T follicular helper cell (primary cell): ENCODE measurements at regions not wholly inside any gene's neighbourhood (a gene's known extent, or its start where the extent isn't known, plus 50 kb on each side); places are given as distances from the start of the nearest gene placed in this dataset.
A peak's percentile ranks its signal among the peaks of the same experiment; 100 is the strongest.
"Not testable (repeated sequence)": the region's sequence is repeated elsewhere in the genome, so short reads cannot be mapped to it uniquely, and the experiment has no call there.

ENCODE experiments used
- DNase-seq: peaks from one replicate; pipeline ENCODE4 v3.0.0-alpha.2; 2020; ENCODE audit warnings: low read depth

DNA sequence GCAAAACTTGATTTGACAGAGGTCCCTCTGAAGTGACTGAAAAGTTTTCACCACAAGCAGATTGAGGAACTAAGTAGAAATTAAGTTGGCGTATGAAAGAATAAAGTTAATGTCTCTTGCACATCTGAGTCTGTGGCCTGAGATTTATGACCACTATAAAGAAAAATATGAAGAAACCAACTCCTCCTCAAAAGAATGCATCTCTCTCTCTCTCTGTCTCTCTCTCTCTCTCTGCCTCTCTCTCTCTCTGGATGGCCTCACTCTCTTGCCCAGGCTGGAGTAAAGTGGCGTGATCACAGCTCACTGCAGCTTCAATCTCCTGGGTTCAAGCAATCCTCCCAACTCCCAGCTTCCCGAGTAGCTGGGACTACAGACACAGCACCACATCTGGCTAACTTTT lies 55.2 kb downstream of the RPL22L1 start:
- no peak for DNase-seq

DNA sequence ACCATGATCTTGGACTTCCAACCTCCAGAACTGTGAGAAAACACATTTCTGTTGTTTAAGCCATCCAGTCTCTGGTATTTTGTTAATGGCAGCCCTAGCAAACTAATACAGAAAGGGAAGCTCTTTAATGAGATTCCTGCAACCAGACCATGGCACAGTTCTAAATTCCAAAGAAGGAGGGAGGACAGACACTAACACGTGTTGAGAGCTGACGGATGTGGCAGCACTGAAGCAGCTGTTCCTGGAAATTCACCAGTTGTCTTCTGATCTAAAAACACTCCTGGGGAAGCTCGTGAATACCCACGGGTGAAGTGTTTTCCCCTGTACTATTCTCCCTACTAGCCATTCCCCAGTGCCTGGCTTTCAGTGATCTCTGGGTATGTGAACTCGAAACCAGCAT lies 56.7 kb downstream of the RPL22L1 start:
- no peak for DNase-seq

DNA sequence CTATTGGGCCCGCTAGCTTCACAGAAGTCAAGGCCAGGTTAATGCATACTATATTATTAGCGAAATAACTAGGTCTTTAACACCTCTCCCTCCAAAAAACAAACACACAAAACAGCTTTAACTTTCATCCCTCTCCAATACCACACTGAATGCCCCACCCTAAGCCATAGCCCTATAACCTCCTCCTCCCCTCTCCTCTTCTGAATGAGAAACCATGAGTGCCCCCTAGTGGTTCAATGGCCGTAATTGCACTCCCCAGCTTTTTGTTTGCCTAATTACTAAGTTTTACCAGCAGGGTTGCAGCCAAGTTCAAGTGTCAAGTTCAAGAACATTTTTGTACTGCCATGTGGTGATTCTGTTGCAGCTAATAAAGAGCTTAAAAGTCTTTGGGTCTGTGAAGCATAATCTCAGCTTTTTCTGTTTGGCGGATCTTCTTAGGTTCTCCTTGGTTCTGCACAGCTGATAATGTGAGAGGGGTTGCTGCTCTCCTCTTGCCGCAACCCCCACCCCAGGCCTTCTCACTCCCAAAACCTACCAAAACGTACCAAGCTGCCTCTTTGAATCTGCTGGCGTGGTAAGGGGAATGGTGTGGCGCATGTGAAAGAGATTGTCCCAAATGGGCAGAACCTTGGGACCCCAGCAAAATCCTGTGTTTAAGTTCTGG lies 57.9 kb downstream of the RPL22L1 start:
- DNase-seq: peak; percentile 42

DNA sequence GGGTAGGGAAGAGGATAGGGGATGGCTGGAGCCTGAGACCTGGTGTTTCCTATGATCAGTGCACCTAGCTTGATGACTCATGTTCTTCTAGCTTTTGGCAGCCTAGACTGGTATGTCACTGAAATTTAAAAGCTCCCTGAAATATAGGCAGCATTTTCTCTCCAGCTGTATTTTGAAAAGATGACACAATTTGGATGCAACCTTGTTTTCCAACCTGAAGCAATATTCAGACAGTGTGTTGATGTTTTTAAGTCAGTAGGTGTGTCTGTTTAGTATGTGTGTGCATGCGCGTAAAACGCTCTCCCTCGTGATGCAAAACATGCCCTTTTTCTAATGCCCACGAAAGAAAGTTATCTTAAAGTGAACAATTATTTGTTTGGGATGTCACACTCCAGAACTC lies 58.5 kb downstream of the RPL22L1 start:
- DNase-seq: no peak

DNA sequence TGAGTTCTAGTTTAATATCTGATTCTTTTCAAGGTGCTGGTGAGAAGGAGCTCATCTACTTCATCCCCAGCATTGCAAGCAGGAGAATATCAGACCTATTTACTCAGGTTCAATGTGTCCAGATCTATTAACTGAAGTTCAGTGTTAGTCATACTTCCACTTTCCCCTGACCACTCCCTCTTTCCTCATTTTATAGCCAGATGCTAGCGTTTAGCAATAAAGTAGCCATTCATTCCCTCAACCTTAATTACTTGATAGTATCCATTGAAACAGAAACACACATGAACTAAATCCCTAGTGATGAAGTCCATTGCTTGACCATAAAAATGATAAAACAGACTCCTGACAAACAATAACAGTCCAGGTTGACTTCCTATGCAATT lies 60.0 kb downstream of the RPL22L1 start:
- DNase-seq: no peak

DNA sequence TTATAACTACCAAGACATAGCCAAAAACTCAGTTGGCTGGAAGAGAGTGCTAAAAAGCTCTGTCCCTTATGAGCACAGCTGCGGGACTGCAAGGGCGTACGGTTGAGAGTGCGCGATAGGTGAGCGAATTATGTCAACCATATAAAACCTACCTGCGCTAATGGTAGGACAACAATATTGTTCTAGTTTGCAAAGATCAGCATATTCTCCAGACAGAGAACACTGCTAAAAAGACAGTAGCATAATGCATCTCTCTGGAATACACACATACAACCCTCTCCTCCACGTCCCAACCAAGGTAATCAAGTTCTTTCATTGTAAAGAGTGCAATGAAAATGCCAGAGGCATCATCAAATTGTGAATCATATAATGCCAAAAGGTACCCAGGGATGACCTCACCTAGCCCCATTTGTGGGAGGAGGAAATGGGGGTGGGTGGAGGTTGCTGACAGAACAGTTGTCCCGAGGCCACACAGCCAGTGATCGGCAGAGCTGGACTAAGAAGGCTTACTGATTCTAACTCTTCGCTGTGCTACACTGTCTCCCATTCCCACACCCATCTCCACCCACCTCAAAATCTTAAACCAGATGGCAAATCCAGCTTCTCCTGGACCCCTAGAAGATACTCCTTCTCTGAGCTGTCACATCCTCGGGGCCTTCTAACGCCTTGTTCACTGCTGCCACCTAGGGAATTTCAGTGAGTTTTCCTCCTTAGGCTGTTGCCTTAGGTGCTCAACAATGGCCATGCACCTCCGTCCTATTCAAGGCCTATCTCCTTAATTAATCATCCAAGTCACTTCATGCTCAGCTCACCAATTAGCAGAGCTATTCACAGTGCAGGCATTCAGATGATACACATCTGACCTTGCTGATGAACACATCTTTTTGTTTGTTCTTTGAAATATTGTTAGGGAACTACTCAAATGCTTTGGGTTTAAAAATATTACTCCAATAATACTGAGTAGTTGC lies 60.7 kb downstream of the RPL22L1 start:
- DNase-seq: no peak

DNA sequence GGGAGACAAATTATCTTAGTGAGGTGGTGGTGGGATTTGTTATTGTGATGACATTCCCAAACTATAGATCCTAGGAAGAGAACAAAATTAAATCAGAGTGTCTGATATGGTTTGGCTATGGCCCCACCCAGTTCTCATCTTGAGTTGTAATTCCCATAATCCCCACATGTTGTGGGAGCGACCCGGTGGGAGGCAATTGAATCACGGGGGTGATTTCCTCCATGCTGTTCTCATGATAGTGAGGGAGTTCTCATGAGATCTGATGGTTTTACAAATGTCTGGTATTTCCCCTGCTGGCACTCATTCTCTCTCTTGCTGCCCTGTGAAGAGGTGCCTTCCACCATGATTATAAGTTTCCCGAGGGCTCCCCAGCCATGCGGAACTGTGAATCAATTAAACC lies 62.0 kb downstream of the RPL22L1 start:
- no peak for DNase-seq

DNA sequence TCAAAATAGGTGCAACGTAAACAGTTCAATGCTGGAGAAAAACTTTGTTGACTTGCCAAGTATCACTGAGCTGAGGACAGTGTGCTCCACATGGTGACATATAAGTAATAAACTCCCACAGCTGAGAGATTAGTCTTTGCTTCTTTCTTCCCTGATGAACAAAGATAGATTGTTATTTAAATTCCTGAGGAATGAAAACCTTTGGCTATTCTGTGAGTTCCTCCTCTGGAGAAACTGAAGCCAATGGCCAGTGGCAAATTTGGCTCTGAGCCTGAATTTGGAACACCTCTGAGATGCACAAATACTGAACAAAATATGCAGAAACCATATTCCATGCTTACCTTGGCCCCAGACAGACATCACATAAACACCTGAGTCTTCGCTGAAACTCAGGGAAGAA lies 63.3 kb downstream of the RPL22L1 start:
- no peak for DNase-seq

DNA sequence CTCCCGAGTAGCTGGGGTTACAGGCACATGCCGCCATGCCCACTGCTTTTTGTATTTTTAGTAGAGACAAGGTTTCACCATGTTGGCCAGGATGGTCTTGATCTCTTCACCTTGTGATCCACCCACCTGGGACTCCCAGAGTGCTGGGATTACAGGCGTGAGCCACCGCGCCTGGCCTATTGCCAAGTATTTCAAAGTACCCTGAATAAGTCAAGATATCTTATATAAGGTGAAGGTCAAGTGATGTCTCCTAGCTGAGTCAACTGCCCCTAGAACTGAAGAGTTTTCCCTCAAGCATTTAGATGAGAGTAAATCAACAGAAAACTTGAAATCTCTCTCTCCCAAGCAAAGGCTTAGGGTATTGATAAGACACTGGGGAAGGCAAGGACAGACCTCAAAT lies 63.9 kb downstream of the RPL22L1 start:
- no peak for DNase-seq

DNA sequence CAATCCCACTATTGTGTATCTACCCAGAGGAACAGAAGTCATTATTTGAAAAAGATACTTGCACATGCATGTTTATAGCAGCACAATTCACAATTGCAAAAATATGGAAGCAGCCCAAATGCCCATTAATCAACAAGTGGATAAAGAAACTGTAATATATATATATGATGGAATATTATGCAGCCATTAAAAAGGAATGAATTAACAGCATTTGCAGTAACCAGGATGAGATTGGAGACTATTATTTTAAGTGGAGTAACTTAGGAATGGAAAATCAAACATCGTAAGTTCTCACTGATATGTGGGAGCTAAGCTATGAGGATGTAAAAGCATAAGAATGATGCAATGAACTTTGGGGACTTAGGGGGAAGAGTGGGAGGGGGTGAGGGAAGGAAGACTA lies 64.7 kb downstream of the RPL22L1 start:
- not testable (repeated sequence) for DNase-seq

DNA sequence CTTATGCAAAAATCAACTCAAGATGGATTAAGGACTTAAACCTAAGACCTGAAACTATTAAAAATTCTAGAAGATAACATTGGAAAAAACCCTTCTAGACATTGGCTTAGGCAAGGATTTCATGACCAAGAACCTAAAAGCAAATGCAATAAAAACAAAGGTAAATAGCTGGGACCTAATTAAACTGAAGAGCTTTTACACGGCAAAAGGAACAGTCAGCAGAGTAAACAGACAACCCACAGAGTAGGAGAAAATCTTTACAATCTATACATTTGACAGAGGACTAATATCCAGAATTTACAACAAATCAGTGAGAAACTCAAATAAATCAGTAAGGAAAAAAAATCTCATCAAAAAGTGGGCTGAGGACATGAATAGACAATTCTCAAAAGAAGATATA lies 65.4 kb downstream of the RPL22L1 start:
- DNase-seq: not testable (repeated sequence)

DNA sequence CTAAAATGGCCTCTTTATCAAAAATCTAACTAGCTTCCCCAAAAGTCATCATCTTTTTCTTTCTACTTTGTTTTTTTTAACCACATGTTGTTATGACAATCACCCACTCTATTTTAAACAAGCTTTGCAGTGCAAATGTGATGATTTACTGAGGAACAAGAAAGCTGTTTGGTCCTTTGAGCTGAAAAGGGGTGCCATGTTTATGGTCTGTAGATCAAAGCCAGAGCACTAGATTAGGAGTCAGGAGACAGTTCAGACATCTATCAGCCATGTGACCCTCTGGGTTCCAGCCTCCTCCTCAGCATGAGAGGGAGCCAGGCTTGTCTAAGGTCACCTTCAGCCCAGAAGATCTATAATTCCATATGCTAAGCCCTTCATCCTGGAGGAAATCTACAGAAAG lies 65.9 kb downstream of the RPL22L1 start:
- no peak for DNase-seq

DNA sequence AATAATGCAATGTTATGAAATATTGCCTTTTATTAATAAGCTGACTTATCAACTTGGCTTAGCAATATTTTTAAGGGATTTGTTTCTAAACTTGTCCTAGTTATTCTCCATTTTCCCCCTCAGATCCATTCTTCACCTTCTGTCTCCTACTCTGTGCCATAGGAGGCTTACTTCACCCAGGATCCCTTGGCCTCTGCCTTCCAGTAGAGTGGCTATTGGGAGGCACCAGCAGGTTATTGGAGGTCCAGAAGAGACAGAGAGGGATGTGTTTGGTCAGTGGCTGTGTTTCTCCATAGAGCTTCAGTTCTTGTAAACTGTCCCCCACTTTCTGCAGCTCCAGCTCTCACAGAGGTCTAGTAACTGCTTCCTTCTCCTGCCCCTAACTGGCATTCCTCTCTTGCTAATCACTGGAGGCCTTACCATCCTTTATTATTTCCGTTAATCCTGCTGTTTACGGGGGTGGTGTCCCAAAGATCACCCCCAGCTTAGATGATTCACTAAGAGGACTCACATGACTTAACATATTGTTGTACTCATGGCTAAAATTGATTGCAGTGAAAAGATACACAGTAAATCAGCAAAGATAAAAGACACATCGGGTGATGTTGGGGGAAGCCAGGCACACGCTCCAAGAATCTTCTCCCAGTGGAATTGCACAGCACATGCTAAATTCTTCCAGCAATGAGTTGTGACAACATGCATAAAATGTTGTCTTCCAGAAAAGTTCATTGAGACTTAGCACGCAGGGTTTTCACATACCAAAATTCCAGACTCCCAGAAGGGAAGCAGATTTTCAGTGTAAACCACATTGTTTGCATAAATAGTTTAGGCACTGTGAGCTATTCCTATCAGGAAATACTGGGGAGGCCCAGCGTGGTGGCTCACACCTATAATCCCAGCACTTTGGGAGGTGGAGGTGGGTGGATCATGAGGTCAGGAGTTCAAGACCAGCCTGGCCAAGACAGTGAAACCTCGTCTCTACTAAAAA lies 67.5 kb downstream of the RPL22L1 start:
- DNase-seq: no peak

DNA sequence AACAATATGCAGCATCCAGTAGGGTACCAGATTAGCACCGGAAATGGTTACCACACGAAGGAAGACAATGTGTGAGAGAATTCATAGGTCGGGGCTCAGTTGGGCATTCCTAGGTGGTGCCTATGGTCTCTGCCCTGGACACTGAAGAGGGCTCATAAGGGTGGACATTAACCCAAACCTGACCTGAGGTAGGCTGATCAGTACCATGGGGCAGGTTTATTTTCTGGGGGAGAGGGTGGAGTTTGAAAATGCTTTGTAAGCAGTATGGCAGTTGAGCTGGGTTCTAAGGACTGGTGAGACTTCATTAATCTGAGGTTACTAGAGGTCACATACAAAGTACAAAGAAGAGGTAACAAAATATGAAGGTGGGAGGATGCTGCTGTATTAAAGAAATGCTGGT lies 68.4 kb downstream of the RPL22L1 start:
- no peak for DNase-seq

DNA sequence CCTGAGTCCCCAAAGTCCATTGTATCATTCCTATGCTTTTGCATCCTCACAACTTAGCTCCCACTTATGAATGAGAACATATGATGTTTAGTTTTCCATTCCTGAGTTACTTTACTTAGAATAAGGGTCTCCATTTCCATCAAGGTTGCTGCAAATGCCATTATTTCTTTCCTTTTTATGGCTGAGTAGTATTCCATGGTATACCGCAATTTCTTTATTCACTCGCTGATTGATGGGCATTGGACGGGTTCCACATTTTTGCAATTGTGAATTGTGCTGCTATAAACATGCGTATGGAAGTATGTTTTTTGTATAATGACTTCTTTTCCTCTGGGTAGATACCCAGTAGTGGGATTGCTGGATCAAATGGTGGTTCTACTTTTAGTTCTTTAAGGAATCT lies 69.7 kb downstream of the RPL22L1 start:
- DNase-seq: not testable (repeated sequence)

DNA sequence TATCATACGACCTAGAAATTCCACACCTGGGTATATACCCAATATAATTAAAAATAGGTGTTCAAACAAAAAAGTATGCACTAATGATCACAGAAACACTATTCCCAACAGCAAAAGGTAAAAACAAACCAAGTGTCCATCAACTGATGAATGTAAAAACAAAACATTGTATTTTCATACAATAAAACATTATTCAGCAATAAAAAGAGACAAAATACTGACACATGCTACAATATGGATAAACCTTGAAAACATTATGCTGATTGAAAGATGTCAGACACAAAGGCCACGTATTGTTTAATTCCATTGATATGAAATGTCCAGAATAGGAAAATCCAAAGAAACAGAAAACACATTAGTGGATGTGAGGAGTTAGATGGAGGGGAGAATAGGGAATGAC lies 71.0 kb downstream of the RPL22L1 start:
- DNase-seq: no peak

DNA sequence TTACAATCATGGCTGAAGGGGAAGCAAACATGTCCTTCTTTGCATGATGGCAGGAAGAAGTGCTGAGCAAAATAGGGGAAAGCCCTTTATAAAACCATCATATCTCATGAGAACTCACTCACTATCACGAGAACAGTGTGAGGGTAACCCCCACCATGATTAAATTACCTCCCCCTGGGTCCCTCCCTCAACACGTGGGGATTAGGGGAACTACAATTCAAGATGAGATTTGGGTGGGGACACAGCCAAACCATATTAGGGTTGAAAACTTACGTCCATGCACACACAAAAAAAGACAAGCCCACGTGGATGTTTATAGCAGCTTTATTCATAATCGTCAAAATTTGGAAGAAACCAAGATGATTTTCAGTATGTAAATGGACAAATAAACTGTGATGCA lies 72.3 kb downstream of the RPL22L1 start:
- DNase-seq: no peak

DNA sequence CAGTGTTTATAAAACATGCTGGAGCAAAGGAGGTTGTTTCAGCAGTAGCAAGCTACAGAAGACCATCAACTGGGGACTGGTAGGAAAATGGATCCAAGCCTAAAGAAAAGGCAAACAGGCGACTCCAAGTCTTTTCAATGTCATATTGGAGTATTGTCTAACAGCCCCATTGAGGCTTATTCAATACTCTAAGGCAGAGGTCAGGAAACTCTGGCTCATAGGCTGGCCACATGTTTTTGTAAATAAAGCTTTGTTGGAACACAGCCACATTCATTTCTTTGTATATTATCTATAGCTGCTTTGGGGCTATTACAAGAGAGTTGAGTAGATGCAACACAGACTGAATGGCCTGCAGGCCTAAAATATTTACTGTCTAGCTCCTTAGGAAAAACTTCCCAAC lies 77.5 kb downstream of the RPL22L1 start:
- no peak for DNase-seq

DNA sequence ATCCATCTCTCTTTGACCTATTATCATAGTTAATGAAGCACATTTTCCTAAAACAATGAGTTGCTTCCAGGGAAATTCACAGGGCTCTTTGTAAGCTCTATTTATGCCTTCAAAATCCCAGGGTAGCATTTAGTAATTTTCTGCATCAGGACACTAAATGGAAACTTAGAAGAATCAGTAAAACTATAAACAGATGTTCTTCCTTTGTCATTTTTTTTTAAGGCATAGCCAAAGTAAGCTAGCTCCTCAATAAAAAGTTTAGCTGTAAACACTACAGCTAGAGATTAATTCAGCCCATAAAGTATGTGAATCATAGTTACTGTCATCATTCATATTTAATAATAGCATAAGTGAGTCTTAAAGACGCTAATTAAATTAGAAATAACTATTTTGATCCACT lies 79.3 kb downstream of the RPL22L1 start:
- no peak for DNase-seq

DNA sequence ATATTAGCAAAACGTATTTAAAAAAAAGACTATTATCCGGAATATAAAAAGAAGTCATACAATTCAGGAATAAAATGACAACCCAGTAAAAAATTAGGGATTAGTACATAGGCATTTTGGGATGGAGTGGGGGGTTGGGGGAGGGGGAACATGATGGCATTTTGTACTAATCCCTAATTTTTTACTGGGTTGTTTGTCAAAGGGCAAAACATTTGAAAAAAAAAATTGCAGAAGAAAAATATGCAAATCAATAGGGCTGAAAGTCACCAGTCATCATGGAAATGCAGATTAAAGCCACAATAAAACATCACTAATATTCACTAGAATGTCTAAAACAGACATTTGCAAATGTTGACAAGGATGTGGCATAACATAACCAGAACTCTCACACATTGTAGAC lies 82.5 kb downstream of the RPL22L1 start:
- DNase-seq: no peak

DNA sequence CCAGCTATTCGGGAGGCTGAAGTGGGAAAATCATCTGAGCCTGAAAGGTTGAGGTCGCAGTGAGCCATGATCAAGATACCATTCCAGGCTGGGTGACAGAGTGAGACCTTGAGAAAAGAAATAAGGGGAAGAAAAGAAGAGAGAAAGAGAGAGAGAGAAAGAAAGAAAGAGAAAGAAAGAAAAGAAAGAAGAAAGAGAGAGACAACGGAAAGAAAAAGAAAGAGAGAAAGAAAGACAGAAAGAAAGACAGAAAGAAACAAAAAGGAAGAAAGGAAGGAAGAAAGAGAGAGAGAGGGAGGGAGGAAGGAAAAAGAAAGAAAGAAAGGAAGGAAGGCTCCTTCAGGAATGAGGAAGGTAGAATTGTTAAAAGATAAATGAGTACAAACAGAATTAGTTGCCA lies 84.5 kb downstream of the RPL22L1 start:
- no peak for DNase-seq

DNA sequence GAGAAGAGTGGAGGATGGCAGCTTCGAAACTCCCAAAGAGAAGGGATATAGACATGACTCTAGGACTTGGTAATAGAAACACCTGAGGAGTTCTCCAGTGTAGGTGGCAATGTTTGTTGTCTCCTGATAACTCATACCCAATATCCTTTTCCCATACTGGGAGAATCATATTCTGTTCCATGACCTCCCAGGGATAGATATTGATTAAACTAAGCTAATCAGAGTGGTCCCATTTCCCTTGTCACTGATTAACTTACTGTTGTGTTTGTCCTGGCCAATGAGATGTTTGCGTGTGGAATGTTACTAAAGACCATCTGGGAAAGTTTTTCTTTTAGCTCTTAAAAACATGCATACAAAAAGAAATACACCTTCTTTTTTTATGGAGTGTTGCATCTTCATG lies 85.6 kb downstream of the RPL22L1 start:
- DNase-seq: no peak
